ENCODE measurements at regions not wholly inside any gene's neighbourhood (a gene's known extent, or its start where the extent isn't known, plus 50 kb on each side); places are given as distances from the start of the nearest gene placed in this dataset.

DNA sequence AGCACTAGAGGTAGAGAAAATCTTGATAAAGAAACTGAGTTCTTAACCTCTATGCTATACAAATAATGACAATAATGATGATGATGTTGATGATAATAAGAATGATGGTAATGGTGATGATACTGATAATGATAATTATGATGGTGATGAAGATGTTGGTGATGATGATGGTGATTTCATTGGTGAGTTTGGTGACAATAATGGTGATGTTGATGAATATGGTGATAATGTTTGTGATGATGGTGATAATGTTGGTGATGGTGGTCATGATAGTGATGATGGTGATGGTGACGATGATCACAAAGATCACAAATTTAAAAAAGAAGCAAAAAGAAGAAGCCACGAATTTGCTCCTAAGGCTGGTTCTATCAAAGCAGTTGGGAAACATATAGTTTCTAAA is 519.0 kb upstream of the C16orf82 start:
- Histone ChIP-seq H3K4me3 (no peak overlapping the region), H3K4me1 (replicated peaks in 1 of 2; ENCODE audit: control insufficient read depth in 2 of 2, insufficient read depth in 2 of 2, low read length in 2 of 2) (no peaks in the 10 kb centered on the region), H3K79me2 (ENCODE audit: control insufficient read depth, insufficient read depth, low read length) (no peaks in the 10 kb centered on the region), H3K9me3 (replicated peaks; ENCODE audit: control insufficient read depth, insufficient read depth, low read depth, low read length) (no peaks in the 10 kb centered on the region), H3K36me3 (ENCODE audit: control insufficient read depth, insufficient read depth, low read length) (no peaks in the 10 kb centered on the region), H3K27me3 (ENCODE audit: control insufficient read depth in 2 of 2, insufficient read depth in 2 of 2, low read length in 2 of 2) (no peaks in the 10 kb centered on the region), H3K4me2 (ENCODE audit: insufficient read depth, low read length) (no peak overlapping the region), H2AFZ (ENCODE audit: low read depth, low read length) (no peak overlapping the region), H3K27ac (ENCODE audit: extremely low read depth, low read depth, low read length) (no peak overlapping the region), H3K9me1 (ENCODE audit: control insufficient read depth, insufficient read depth, low read length) (no peaks in the 10 kb centered on the region), H3K9ac (ENCODE audit: insufficient read depth in 1 of 2, low read depth in 2 of 2, low read length in 2 of 2) (no peak overlapping the region), H4K20me1 (replicated peaks; ENCODE audit: control insufficient read depth, insufficient read depth, low read length) (no peaks in the 10 kb centered on the region)
- no peak for ATAC-seq
- TF ChIP-seq HIVEP1 (CRISPR knock-in tag; IDR thresholded peaks at IDR 0.05): no peak
- TF ChIP-seq, protein P1, sequence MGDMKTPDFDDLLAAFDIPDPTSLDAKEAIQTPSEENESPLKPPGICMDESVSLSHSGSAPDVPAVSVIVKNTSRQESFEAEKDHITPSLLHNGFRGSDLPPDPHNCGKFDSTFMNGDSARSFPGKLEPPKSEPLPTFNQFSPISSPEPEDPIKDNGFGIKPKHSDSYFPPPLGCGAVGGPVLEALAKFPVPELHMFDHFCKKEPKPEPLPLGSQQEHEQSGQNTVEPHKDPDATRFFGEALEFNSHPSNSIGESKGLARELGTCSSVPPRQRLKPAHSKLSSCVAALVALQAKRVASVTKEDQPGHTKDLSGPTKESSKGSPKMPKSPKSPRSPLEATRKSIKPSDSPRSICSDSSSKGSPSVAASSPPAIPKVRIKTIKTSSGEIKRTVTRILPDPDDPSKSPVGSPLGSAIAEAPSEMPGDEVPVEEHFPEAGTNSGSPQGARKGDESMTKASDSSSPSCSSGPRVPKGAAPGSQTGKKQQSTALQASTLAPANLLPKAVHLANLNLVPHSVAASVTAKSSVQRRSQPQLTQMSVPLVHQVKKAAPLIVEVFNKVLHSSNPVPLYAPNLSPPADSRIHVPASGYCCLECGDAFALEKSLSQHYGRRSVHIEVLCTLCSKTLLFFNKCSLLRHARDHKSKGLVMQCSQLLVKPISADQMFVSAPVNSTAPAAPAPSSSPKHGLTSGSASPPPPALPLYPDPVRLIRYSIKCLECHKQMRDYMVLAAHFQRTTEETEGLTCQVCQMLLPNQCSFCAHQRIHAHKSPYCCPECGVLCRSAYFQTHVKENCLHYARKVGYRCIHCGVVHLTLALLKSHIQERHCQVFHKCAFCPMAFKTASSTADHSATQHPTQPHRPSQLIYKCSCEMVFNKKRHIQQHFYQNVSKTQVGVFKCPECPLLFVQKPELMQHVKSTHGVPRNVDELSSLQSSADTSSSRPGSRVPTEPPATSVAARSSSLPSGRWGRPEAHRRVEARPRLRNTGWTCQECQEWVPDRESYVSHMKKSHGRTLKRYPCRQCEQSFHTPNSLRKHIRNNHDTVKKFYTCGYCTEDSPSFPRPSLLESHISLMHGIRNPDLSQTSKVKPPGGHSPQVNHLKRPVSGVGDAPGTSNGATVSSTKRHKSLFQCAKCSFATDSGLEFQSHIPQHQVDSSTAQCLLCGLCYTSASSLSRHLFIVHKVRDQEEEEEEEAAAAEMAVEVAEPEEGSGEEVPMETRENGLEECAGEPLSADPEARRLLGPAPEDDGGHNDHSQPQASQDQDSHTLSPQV (IDR thresholded peaks at IDR 0.05): no peak
- DNase-seq (ENCODE audit: extremely low read depth in 1 of 4, low spot score in 3 of 4): no peak
- BruUV-seq (replicated peaks): no TSS peak
- FAIRE-seq: no peak
- POLR2A ChIA-PET: no interaction called here
- 0% methylated on average over 2 of the region's 2 CpGs for WGBS (ENCODE audit: insufficient coverage, low coverage, missing lambda C conversion rate)
- CTCF ChIA-PET (ENCODE audit: low intra/inter-chr PET ratio): no interaction called here
- intact Hi-C loops (cut with micrococcal nuclease) (no loop called here), in situ Hi-C loops (cut with MboI) (no loop called here)
